H9 (cell line): ENCODE measurements at regions not wholly inside any gene's neighbourhood (a gene's known extent, or its start where the extent isn't known, plus 50 kb on each side); places are given as distances from the start of the nearest gene placed in this dataset.

Experiments used
- DNase-seq: peaks from one replicate; pipeline ENCODE4 v3.0.0-alpha.2; 2017
- H2AFZ ChIP-seq: one replicate; pipeline ENCODE4 v1.6.1; 2013; ENCODE audit warnings: mild to moderate bottlenecking, low read length, control low read depth, moderate library complexity
- H2AK5ac ChIP-seq: 2 replicates; pipeline ENCODE4 v1.6.1; 2013; ENCODE audit warnings: low read length, control low read depth, mixed read lengths; ENCODE audit not compliant: insufficient read length
- H2BK120ac ChIP-seq: one replicate; pipeline ENCODE4 v1.6.1; 2013; ENCODE audit warnings: low read depth, mild to moderate bottlenecking, low read length, control low read depth, inconsistent platforms; ENCODE audit not compliant: poor library complexity, severe bottlenecking
- H2BK12ac ChIP-seq: 2 replicates; pipeline ENCODE4 v1.6.1; 2013; ENCODE audit warnings: low read length, control low read depth, mixed read lengths, low read depth; ENCODE audit not compliant: insufficient read length
- H2BK15ac ChIP-seq: 2 replicates; pipeline ENCODE4 v1.6.1; 2013; ENCODE audit warnings: low read depth, low read length, control low read depth
- H2BK20ac ChIP-seq: one replicate; pipeline ENCODE4 v1.6.1; 2013; ENCODE audit warnings: low read depth, mild to moderate bottlenecking, low read length, control low read depth, inconsistent platforms; ENCODE audit not compliant: poor library complexity, severe bottlenecking
- H2BK5ac ChIP-seq: 2 replicates; pipeline ENCODE4 v1.6.1; 2013; ENCODE audit warnings: low read length, control low read depth, mixed read lengths; ENCODE audit not compliant: insufficient read length
- H3K14ac ChIP-seq: 2 replicates; pipeline ENCODE4 v1.6.1; 2013; ENCODE audit warnings: low read length, control low read depth; ENCODE audit not compliant: insufficient read depth
- H3K18ac ChIP-seq: 2 replicates; pipeline ENCODE4 v1.6.1; 2013; ENCODE audit warnings: low read depth, mild to moderate bottlenecking, mixed read lengths, low read length, control low read depth; ENCODE audit not compliant: insufficient read length
- H3K23ac ChIP-seq: 2 replicates; pipeline ENCODE4 v1.6.1; 2013; ENCODE audit warnings: low read length, control low read depth, mixed read lengths, low read depth; ENCODE audit not compliant: insufficient read length
- H3K23me2 ChIP-seq: 2 replicates; pipeline ENCODE4 v1.6.1; 2013; ENCODE audit warnings: low read depth, mild to moderate bottlenecking, mixed read lengths, low read length, control low read depth; ENCODE audit not compliant: insufficient read length, poor library complexity, severe bottlenecking
- H3K27ac ChIP-seq: 2 replicates; pipeline ENCODE4 v1.5.1; 2013; ENCODE audit warnings: low read length, control low read depth, mixed read lengths, low read depth; ENCODE audit not compliant: insufficient read length
- H3K27me3 ChIP-seq: 2 replicates; pipeline ENCODE4 v1.6.1; 2013; ENCODE audit warnings: low read length, control low read depth, inconsistent platforms; ENCODE audit not compliant: insufficient read depth
- H3K4ac ChIP-seq: 2 replicates; pipeline ENCODE4 v1.6.1; 2013; ENCODE audit warnings: low read depth, mild to moderate bottlenecking, control low read depth, inconsistent platforms, low read length, moderate library complexity
- H3K4me1 ChIP-seq: 2 replicates; pipeline ENCODE4 v1.6.1; 2013; ENCODE audit warnings: low read length, control low read depth, inconsistent platforms; ENCODE audit not compliant: insufficient read depth
- H3K4me2 ChIP-seq: 2 replicates; pipeline ENCODE4 v1.6.1; 2013; ENCODE audit warnings: low read length, control low read depth, mixed read lengths; ENCODE audit not compliant: insufficient read length, insufficient read depth
- H3K56ac ChIP-seq: 2 replicates; pipeline ENCODE4 v1.6.1; 2013; ENCODE audit warnings: low read depth, mild to moderate bottlenecking, mixed read lengths, low read length, control low read depth; ENCODE audit not compliant: insufficient read length
- H3K79me1 ChIP-seq: 2 replicates; pipeline ENCODE4 v1.6.1; 2013; ENCODE audit warnings: low read depth, mild to moderate bottlenecking, moderate library complexity, low read length, control low read depth, inconsistent platforms; ENCODE audit not compliant: insufficient read depth, poor library complexity, severe bottlenecking
- H3K79me2 ChIP-seq: 2 replicates; pipeline ENCODE4 v1.6.1; 2013; ENCODE audit warnings: low read length, control low read depth, inconsistent platforms; ENCODE audit not compliant: insufficient read depth
- H3K9ac ChIP-seq: 2 replicates; pipeline ENCODE4 v1.6.1; 2013; ENCODE audit warnings: low read length, control low read depth, mixed read lengths; ENCODE audit not compliant: insufficient read length; ENCODE audit errors: extremely low read depth
- H3K9me3 ChIP-seq: one replicate; pipeline ENCODE4 v1.6.1; 2013; ENCODE audit warnings: low read depth, low read length, inconsistent platforms; ENCODE audit not compliant: control insufficient read depth
- H3T11ph ChIP-seq: one replicate; pipeline ENCODE4 v1.6.1; 2013; ENCODE audit warnings: mild to moderate bottlenecking, low read length, control low read depth, inconsistent platforms
- H4K20me1 ChIP-seq: one replicate; pipeline ENCODE4 v1.6.1; 2013; ENCODE audit not compliant: control insufficient read depth, insufficient read length, insufficient read depth
- H4K5ac ChIP-seq: 2 replicates; pipeline ENCODE4 v1.6.1; 2013; ENCODE audit warnings: low read depth, mild to moderate bottlenecking, mixed read lengths, low read length, control low read depth; ENCODE audit not compliant: insufficient read length
- H4K8ac ChIP-seq: replicated peaks from 2 replicates; pipeline ENCODE4 v1.6.1; 2013; ENCODE audit warnings: low read length, control low read depth, mixed read lengths, low read depth; ENCODE audit not compliant: insufficient read length
- H4K91ac ChIP-seq: 2 replicates; pipeline ENCODE4 v1.6.1; 2013; ENCODE audit warnings: low read depth, mild to moderate bottlenecking, moderate library complexity, mixed read lengths, low read length, control low read depth; ENCODE audit not compliant: insufficient read length
- H3K27ac Mint-ChIP-seq, 3 experiments: 2 replicates in 2 of 3; 3 replicates in 1 of 3; pipeline ENCODE4 v1.8.0; 2020 to 2021; ENCODE audit warnings: mixed read lengths in 3 of 3, mild to moderate bottlenecking in 1 of 3, moderate library complexity in 1 of 3
- H3K27me3 Mint-ChIP-seq: 2 replicates; pipeline ENCODE4 v1.8.0; 2021; ENCODE audit warnings: low read depth, mild to moderate bottlenecking, moderate library complexity, mixed read lengths
- H3K36me3 Mint-ChIP-seq, 3 experiments: 2 replicates in 2 of 3; 3 replicates in 1 of 3; pipeline ENCODE4 v1.8.0; 2020 to 2021; ENCODE audit warnings: low read depth in 3 of 3, mixed read lengths in 3 of 3; ENCODE audit not compliant: insufficient read depth in 1 of 3
- H3K4me1 Mint-ChIP-seq, 2 experiments: 2 replicates each; pipeline ENCODE4 v1.8.0; 2020; ENCODE audit warnings: mixed read lengths in 2 of 2
- H3K4me3 Mint-ChIP-seq, 2 experiments: 2 replicates in 1 of 2; 3 replicates in 1 of 2; pipeline ENCODE4 v1.8.0; 2020 to 2021; ENCODE audit warnings: mild to moderate bottlenecking in 2 of 2, mixed read lengths in 2 of 2, moderate library complexity in 1 of 2
- H3K9me3 Mint-ChIP-seq, 2 experiments: 2 replicates in 1 of 2; 3 replicates in 1 of 2; pipeline ENCODE4 v1.8.0; 2020; ENCODE audit warnings: mild to moderate bottlenecking in 2 of 2, mixed read lengths in 2 of 2, moderate library complexity in 1 of 2
- WGBS: extraction: QIAGEN DNeasy Blood & Tissue Kit; methylation state at CpG from one replicate; pipeline ENCODE4 v1.1.7; 2013; ENCODE audit warnings: missing lambda C conversion rate, low lambda C conversion rate, mixed read lengths; ENCODE audit not compliant: insufficient read length; ENCODE audit errors: extremely low coverage; 5-methylcytosine and 5-hydroxymethylcytosine counted together
- TF ChIP-seq, protein P1 (sequence below): fragments of 200-600 bp; sonication (generic); conservative IDR thresholded peaks from 3 replicates; pipeline ENCODE4 v1.8.0; 2021; ENCODE audit warnings: antibody characterized with exemption, mild to moderate bottlenecking

DNA sequence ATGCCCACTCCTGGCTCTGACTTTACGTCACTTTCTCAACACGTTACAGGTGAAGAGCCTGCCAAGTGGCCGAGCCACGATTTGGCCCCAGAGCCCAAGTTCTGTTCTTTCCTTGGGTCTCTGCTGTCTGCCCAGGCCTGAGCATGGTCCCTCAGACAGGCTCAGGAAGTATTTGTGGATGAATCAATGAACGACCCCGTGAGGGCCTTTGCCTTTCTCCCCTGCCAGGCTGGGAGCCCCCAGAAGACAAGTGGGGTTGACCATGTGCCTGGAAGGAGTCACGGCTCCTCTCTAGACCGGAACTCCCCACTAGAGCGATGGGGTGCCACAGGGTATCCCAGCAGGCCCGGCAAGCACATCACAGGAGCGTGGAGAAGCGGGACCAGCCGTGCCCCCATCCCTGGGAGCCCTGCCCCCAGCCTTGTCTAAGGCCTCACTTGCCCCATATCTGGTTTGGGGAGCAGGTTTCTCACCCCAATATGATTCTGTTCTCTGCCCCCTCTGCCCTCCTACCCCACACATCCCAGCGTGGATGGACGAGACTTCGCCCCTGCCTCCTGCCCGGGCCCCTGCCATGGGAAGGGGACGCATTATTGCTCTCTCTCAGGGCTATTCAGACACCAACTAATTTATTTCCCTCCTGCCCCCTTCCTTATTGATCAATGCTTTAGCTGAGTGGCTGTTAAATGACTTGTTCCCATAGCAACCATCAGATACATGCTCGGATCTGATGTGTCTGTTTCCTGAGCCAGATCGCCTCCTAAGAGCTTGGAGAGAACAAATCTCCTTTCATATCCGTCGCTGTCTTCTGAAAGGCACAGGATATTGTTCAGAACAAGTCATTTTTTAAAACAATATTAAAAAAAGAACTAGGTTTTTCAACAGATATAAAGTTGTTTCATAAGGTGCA lies 69.0 kb downstream of the DIO3 start:
- Mint-ChIP-seq H3K27me3 (peaks cover 47% of the 10 kb centered on the region), H3K9me3 (peaks cover 0 to 2% of the 10 kb centered on the region in 2 experiments; a peak in 1 of 5 replicates), H3K36me3 (no peaks in the 10 kb centered on the region), H3K27ac (no peak overlapping the region; a peak in 1 of 7 replicates), H3K4me3 (no peak overlapping the region), H3K4me1 (peaks cover 0 to 3% of the 10 kb centered on the region in 2 experiments; a peak in 2 of 4 replicates)
- DNase-seq, result no peak
- Histone ChIP-seq H3K14ac (no peak overlapping the region), H3K9me3 (no peaks in the 10 kb centered on the region), H2BK120ac (no peak overlapping the region), H3K4ac (no peak overlapping the region), H4K5ac (no peak overlapping the region), H3T11ph (no peak overlapping the region), H3K79me1 (no peaks in the 10 kb centered on the region), H3K27ac (no peak overlapping the region), H2AFZ (no peak overlapping the region), H3K27me3 (no peaks in the 10 kb centered on the region; the same call in 1 of the 2 replicates), H4K8ac (no peak overlapping the region), H3K18ac (no peak overlapping the region), H4K91ac (no peak overlapping the region), H3K79me2 (no peaks in the 10 kb centered on the region), H2AK5ac (no peak overlapping the region), H4K20me1 (no peaks in the 10 kb centered on the region), H2BK15ac (no peak overlapping the region), H3K23me2 (no peaks in the 10 kb centered on the region), H3K23ac (no peak overlapping the region), H2BK12ac (no peak overlapping the region), H3K4me2 (no peak overlapping the region), H3K4me1 (no peaks in the 10 kb centered on the region), H2BK5ac (no peak overlapping the region), H3K9ac (no peak overlapping the region), H3K56ac (no peak overlapping the region), H2BK20ac (no peak overlapping the region)
- WGBS, result no CpG with 5 or more reads among the region's 22 CpGs
- TF ChIP-seq, protein P1, sequence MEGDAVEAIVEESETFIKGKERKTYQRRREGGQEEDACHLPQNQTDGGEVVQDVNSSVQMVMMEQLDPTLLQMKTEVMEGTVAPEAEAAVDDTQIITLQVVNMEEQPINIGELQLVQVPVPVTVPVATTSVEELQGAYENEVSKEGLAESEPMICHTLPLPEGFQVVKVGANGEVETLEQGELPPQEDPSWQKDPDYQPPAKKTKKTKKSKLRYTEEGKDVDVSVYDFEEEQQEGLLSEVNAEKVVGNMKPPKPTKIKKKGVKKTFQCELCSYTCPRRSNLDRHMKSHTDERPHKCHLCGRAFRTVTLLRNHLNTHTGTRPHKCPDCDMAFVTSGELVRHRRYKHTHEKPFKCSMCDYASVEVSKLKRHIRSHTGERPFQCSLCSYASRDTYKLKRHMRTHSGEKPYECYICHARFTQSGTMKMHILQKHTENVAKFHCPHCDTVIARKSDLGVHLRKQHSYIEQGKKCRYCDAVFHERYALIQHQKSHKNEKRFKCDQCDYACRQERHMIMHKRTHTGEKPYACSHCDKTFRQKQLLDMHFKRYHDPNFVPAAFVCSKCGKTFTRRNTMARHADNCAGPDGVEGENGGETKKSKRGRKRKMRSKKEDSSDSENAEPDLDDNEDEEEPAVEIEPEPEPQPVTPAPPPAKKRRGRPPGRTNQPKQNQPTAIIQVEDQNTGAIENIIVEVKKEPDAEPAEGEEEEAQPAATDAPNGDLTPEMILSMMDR, result no peak
